K562 (cell line): ENCODE measurements at regions not wholly inside any gene's neighbourhood (a gene's known extent, or its start where the extent isn't known, plus 50 kb on each side); places are given as distances from the start of the nearest gene placed in this dataset.

Source experiments
- BHLHE40 ChIP-seq: IDR thresholded peaks from 2 replicates; pipeline ENCODE4 v1.6.1; 2011; ENCODE audit warnings: low read length, improper control_type of control experiment
- BRF1 ChIP-seq: IDR thresholded peaks from 3 replicates; pipeline ENCODE4 v1.6.1; 2011; ENCODE audit warnings: borderline replicate concordance, mild to moderate bottlenecking; ENCODE audit not compliant: insufficient read length; ENCODE audit errors: extremely low read depth
- CEBPG ChIP-seq, 3 experiments: fragments of 200-800 bp in 1 of 3; sonication (Bioruptor generic) in 1 of 3; sonication (generic) in 1 of 3; formaldehyde crosslinking in 1 of 3; IDR thresholded peaks in 2 of 3; conservative IDR thresholded peaks in 1 of 3; 2 replicates each; pipeline versions ENCODE4 v1.6.1 to v1.8.0; 2016 to 2022; ENCODE audit warnings: missing compliant biosample characterization in 2 of 3, missing genetic modification characterization in 2 of 3, mild to moderate bottlenecking in 1 of 3, missing genetic modification reagents in 1 of 3
- SAFB2 ChIP-seq: fragments of 200-400 bp; formaldehyde crosslinking; IDR thresholded peaks from 2 replicates; pipeline ENCODE4 v1.6.1; 2018; ENCODE audit warnings: borderline replicate concordance, low read length, low read depth, moderate library complexity; ENCODE audit not compliant: severe bottlenecking
- SRSF7 ChIP-seq: fragments of 200-400 bp; formaldehyde crosslinking; optimal IDR thresholded peaks from 2 replicates; pipeline ENCODE3; 2017; ENCODE audit warnings: mild to moderate bottlenecking, low read depth, low read length
- ZBED1 ChIP-seq: IDR thresholded peaks from 2 replicates; pipeline ENCODE4 v1.6.1; 2014
- ZC3H8 ChIP-seq: fragments of 450-650 bp; IDR thresholded peaks from 2 replicates; pipeline ENCODE4 v1.6.1; 2017
- TF ChIP-seq, protein P1 (sequence below), 2 experiments: fragments of 450-650 bp; IDR thresholded peaks; 2 replicates each; pipeline ENCODE4 v1.6.1; 2016; ENCODE audit warnings: mild to moderate bottlenecking in 2 of 2, borderline replicate concordance in 1 of 2, low read depth in 1 of 2, moderate library complexity in 1 of 2
- TF ChIP-seq, protein P2 (sequence below): IDR thresholded peaks from 2 replicates; pipeline ENCODE4 v1.6.1; 2011; ENCODE audit not compliant: insufficient read length; ENCODE audit errors: extremely low read depth
- TF ChIP-seq, protein P3 (sequence below): fragments of 450-650 bp; formaldehyde crosslinking; IDR thresholded peaks from 2 replicates; pipeline ENCODE4 v1.4.0; 2022; ENCODE audit warnings: mild to moderate bottlenecking, moderate library complexity
- TF ChIP-seq, protein P4 (sequence below), 3 experiments: fragments of 200-800 bp in 1 of 3; fragments of 250-450 bp in 1 of 3; fragments of 450-650 bp in 1 of 3; sonication (Bioruptor Pico) in 1 of 3; sonication (Bioruptor generic) in 1 of 3; formaldehyde crosslinking in 1 of 3; IDR thresholded peaks; 2 replicates each; pipeline versions ENCODE4 v1.6.1 to v1.8.0; 2016 to 2022; ENCODE audit warnings: mild to moderate bottlenecking in 2 of 3, missing genetic modification characterization in 2 of 3, missing compliant biosample characterization in 1 of 3, moderate library complexity in 1 of 3

DNA sequence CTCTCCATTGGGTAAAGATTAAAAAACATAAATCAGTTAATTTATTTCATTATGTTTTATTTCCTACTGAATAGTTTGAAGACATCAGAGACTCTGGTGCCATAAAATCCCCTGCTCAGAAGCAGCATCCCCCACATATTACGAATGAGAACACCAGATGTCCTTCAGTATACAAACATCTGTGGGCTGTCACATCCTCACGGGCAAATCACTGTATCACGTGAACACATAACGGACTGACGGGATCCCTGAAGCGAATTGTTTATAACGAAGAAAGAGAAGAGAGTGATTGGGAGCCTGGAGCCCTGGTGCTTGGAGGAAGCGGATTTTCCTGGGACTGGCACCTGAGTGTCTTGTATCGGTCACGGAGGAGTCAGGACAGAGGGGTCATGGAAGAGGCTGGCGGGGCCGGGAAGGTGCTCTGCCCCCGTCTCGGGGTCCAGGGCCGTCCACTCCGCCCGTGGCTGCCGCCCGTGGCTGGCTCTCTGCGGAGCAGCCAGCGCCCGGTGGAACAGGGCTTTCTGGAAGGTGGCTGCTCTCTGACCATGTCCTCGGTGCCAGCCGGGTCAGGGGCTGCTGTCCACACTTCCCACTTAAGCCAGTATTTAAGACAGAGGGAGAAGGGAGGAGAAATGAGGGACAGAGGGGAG is 452.7 kb upstream of the FAT1 start (continued):
- TF ChIP-seq, protein P1, sequence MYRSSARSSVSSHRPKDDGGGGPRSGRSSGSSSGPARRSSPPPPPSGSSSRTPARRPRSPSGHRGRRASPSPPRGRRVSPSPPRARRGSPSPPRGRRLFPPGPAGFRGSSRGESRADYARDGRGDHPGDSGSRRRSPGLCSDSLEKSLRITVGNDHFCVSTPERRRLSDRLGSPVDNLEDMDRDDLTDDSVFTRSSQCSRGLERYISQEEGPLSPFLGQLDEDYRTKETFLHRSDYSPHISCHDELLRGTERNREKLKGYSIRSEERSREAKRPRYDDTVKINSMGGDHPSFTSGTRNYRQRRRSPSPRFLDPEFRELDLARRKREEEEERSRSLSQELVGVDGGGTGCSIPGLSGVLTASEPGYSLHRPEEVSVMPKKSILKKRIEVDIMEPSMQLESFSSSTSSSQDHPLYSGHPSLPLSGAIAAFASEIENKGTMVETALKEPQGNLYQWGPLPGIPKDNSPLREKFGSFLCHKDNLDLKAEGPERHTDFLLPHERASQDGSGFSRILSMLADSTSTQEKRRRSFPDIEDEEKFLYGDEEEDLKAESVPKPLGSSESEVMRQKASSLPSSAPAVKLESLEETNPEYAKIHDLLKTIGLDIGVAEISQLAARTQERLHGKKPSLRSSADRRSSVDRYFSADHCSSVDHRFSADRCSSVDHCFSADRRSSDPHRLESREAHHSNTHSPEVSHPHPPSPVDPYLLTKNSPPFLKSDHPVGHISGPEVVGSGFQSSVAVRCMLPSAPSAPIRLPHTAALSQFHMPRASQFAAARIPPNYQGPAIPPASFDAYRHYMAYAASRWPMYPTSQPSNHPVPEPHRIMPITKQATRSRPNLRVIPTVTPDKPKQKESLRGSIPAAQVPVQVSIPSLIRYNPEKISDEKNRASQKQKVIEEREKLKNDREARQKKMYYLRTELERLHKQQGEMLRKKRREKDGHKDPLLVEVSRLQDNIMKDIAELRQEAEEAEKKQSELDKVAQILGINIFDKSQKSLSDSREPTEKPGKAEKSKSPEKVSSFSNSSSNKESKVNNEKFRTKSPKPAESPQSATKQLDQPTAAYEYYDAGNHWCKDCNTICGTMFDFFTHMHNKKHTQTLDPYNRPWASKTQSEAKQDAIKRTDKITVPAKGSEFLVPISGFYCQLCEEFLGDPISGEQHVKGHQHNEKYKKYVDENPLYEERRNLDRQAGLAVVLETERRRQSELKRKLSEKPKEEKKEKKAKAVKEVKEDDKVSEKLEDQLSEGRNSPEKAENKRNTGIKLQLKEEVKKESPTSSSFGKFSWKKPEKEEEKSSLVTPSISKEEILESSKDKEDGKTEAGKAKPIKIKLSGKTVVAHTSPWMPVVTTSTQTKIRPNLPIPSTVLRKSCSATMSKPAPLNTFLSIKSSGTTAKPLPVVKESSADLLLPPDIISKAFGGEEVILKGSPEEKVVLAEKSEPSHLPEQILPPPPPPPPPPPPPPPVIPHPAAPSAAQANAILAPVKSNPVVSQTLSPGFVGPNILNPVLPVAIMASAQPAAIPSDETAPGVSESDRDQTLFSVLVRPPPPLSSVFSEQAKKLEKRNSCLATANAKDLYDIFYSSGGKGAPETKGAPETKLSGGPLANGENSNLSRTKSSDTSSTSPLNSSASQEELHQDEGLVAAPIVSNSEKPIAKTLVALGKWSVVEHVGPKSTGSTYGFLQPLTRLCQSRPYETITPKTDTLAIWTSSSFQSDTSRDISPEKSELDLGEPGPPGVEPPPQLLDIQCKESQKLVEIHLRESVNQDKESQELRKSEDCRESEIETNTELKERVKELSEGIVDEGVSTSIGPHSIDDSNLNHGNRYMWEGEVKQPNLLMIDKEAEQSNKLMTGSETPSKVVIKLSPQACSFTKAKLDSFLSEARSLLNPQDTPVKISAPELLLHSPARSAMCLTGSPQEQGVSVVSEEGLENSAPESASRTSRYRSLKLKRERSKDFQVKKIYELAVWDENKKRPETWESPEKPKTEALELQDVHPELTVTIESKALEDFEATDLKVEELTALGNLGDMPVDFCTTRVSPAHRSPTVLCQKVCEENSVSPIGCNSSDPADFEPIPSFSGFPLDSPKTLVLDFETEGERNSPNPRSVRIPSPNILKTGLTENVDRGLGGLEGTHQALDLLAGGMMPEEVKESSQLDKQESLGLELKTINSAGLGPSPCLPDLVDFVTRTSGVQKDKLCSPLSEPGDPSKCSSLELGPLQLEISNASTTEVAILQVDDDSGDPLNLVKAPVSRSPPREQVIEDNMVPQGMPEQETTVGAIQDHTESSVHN (IDR thresholded peaks at IDR 0.05; ENCODE audit: borderline replicate concordance in 1 of 2, low read depth in 1 of 2), result no peak
- TF ChIP-seq SRSF7, result no peak
- TF ChIP-seq ZBED1, result no peak
- no peak for TF ChIP-seq BRF1
- TF ChIP-seq, protein P2, sequence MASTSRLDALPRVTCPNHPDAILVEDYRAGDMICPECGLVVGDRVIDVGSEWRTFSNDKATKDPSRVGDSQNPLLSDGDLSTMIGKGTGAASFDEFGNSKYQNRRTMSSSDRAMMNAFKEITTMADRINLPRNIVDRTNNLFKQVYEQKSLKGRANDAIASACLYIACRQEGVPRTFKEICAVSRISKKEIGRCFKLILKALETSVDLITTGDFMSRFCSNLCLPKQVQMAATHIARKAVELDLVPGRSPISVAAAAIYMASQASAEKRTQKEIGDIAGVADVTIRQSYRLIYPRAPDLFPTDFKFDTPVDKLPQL, result no peak
- no peak for TF ChIP-seq ZC3H8
- no peak for TF ChIP-seq BHLHE40
- TF ChIP-seq SAFB2, result no peak
- TF ChIP-seq CEBPG (CRISPR knock-in tag; IDR thresholded peaks at IDR 0.05), result no peak
- TF ChIP-seq CEBPG (tag; conservative IDR thresholded peaks at IDR 0.05 in 1 of 2, IDR thresholded peaks at IDR 0.05 in 1 of 2), result no peak
- TF ChIP-seq, protein P3, sequence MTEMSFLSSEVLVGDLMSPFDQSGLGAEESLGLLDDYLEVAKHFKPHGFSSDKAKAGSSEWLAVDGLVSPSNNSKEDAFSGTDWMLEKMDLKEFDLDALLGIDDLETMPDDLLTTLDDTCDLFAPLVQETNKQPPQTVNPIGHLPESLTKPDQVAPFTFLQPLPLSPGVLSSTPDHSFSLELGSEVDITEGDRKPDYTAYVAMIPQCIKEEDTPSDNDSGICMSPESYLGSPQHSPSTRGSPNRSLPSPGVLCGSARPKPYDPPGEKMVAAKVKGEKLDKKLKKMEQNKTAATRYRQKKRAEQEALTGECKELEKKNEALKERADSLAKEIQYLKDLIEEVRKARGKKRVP (CRISPR knock-in tag), result no peak
- TF ChIP-seq, protein P4, sequence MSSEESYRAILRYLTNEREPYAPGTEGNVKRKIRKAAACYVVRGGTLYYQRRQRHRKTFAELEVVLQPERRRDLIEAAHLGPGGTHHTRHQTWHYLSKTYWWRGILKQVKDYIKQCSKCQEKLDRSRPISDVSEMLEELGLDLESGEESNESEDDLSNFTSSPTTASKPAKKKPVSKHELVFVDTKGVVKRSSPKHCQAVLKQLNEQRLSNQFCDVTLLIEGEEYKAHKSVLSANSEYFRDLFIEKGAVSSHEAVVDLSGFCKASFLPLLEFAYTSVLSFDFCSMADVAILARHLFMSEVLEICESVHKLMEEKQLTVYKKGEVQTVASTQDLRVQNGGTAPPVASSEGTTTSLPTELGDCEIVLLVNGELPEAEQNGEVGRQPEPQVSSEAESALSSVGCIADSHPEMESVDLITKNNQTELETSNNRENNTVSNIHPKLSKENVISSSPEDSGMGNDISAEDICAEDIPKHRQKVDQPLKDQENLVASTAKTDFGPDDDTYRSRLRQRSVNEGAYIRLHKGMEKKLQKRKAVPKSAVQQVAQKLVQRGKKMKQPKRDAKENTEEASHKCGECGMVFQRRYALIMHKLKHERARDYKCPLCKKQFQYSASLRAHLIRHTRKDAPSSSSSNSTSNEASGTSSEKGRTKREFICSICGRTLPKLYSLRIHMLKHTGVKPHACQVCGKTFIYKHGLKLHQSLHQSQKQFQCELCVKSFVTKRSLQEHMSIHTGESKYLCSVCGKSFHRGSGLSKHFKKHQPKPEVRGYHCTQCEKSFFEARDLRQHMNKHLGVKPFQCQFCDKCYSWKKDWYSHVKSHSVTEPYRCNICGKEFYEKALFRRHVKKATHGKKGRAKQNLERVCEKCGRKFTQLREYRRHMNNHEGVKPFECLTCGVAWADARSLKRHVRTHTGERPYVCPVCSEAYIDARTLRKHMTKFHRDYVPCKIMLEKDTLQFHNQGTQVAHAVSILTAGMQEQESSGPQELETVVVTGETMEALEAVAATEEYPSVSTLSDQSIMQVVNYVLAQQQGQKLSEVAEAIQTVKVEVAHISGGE (CRISPR knock-in tag; IDR thresholded peaks at IDR 0.05), result no peak
